Lower lobe of right lung (tissue), 2 donors: ENCODE measurements at regions not wholly inside any gene's neighbourhood (a gene's known extent, or its start where the extent isn't known, plus 50 kb on each side); places are given as distances from the start of the nearest gene placed in this dataset.

ENCODE experiments used
- ATAC-seq, 2 donors: fragments of 200-7000 bp; cut with Tn5 transposase; one replicate each; pipeline ENCODE4 v1.9.1; 2020 to 2022; ENCODE audit warnings: mild to moderate bottlenecking in 2 of 2, moderate library complexity in 2 of 2
- DNase-seq: peaks from one replicate; pipeline ENCODE4 v3.0.0-alpha.2; 2020
- H3K27ac ChIP-seq: fragments of 200-600 bp; one replicate; pipeline ENCODE4 v1.8.0; 2022
- H3K27me3 ChIP-seq: fragments of 200-600 bp; one replicate; pipeline ENCODE4 v1.8.0; 2022; ENCODE audit warnings: low read depth
- H3K36me3 ChIP-seq: fragments of 200-600 bp; one replicate; pipeline ENCODE4 v1.8.0; 2022; ENCODE audit warnings: mild to moderate bottlenecking
- H3K4me1 ChIP-seq: fragments of 200-600 bp; one replicate; pipeline ENCODE4 v1.8.0; 2022
- H3K4me3 ChIP-seq: fragments of 200-600 bp; one replicate; pipeline ENCODE4 v1.8.0; 2022; ENCODE audit warnings: mild to moderate bottlenecking
- H3K9me3 ChIP-seq: fragments of 200-600 bp; one replicate; pipeline ENCODE4 v1.8.0; 2022
- CTCF ChIP-seq: fragments of 200-600 bp; IDR thresholded peaks from one replicate; pipeline ENCODE4 v1.8.0; 2022; ENCODE audit warnings: antibody characterized with exemption, mild to moderate bottlenecking
- intact Hi-C: fragments of 100-400 bp; cut with DNase I; formaldehyde crosslinking; loops from one replicate; pipeline ENCODE4 v1.11.0; 2022
- donor health status: DM: no; HTN: yes; CAD: no; lungs with severe emphysema.

GRCh38 chr22:34763496-34763895 lies 302.5 kb upstream of the ISX start:
- Histone ChIP-seq H3K36me3 (no peaks in the 10 kb centered on the region), H3K9me3 (no peaks in the 10 kb centered on the region), H3K4me3 (no peak overlapping the region), H3K27ac (no peak overlapping the region), H3K4me1 (no peaks in the 10 kb centered on the region), H3K27me3 (peaks cover 3% of the 10 kb centered on the region)
- intact Hi-C loops = no loop called here
- DNase-seq (no peak), ATAC-seq (no peak)
- TF ChIP-seq CTCF = no peak

- DNase-seq = no peak
- no peak for TF ChIP-seq CTCF
- Histone ChIP-seq H3K27me3 (peaks cover 3% of the 10 kb centered on the region), H3K27ac (no peak overlapping the region), H3K36me3 (no peaks in the 10 kb centered on the region), H3K4me1 (no peaks in the 10 kb centered on the region), H3K4me3 (no peak overlapping the region), H3K9me3 (no peaks in the 10 kb centered on the region)
- intact Hi-C loops = no loop called here
- no peak for ATAC-seq
Measured at GRCh38 chr22:34765115-34765514, 300.8 kb upstream of the ISX start.

- no peak overlapping the region for H3K27ac ChIP-seq
- intact Hi-C loops = no loop called here
- H3K27me3 ChIP-seq = no peaks in the 10 kb centered on the region
- no peaks in the 10 kb centered on the region for H3K4me1 ChIP-seq
- no peaks in the 10 kb centered on the region for H3K36me3 ChIP-seq
- no peak for TF ChIP-seq CTCF
- no peak overlapping the region for H3K4me3 ChIP-seq
- H3K9me3 ChIP-seq = no peaks in the 10 kb centered on the region
- ATAC-seq (no peak), DNase-seq (no peak)
Measured at GRCh38 chr22:34769361-34769760, 296.6 kb upstream of the ISX start.

- TF ChIP-seq CTCF = no peak
- DNase-seq (no peak), ATAC-seq (no peak)
- no peaks in the 10 kb centered on the region for H3K4me1 ChIP-seq
- H3K4me3 ChIP-seq = no peak overlapping the region
- intact Hi-C loops = no loop called here
- H3K27ac ChIP-seq = no peak overlapping the region
- no peaks in the 10 kb centered on the region for H3K36me3 ChIP-seq
- no peaks in the 10 kb centered on the region for H3K9me3 ChIP-seq
- no peaks in the 10 kb centered on the region for H3K27me3 ChIP-seq
Measured at GRCh38 chr22:34776817-34777216, 289.1 kb upstream of the ISX start.

GRCh38 chr22:34781681-34782080 lies 284.3 kb upstream of the ISX start:
- Histone ChIP-seq H3K4me3 (no peak overlapping the region), H3K36me3 (no peaks in the 10 kb centered on the region), H3K27ac (no peak overlapping the region), H3K27me3 (no peaks in the 10 kb centered on the region), H3K4me1 (no peaks in the 10 kb centered on the region), H3K9me3 (no peaks in the 10 kb centered on the region)
- intact Hi-C loops = no loop called here
- no peak for ATAC-seq
- TF ChIP-seq CTCF = no peak
- DNase-seq = no peak

- ATAC-seq (no peak), DNase-seq (no peak)
- intact Hi-C loops = no loop called here
- no peak for TF ChIP-seq CTCF
- no peaks in the 10 kb centered on the region for H3K27me3 ChIP-seq
- no peaks in the 10 kb centered on the region for H3K4me1 ChIP-seq
- H3K9me3 ChIP-seq = no peaks in the 10 kb centered on the region
- H3K36me3 ChIP-seq = no peaks in the 10 kb centered on the region
- no peak overlapping the region for H3K4me3 ChIP-seq
- no peak overlapping the region for H3K27ac ChIP-seq
Measured at GRCh38 chr22:34783436-34783835, 282.5 kb upstream of the ISX start.
